Fibroblast of skin of abdomen (primary cell): ENCODE measurements at regions not wholly inside any gene's neighbourhood (a gene's known extent, or its start where the extent isn't known, plus 50 kb on each side); places are given as distances from the start of the nearest gene placed in this dataset.

ENCODE experiments used
- DNase-seq: peaks from one replicate; pipeline ENCODE4 v3.0.0-alpha.2; 2013

GRCh38 chr7:45359250-45359649 is 201.7 kb downstream of the RAMP3 start:
- DNase-seq, result no peak

DNA sequence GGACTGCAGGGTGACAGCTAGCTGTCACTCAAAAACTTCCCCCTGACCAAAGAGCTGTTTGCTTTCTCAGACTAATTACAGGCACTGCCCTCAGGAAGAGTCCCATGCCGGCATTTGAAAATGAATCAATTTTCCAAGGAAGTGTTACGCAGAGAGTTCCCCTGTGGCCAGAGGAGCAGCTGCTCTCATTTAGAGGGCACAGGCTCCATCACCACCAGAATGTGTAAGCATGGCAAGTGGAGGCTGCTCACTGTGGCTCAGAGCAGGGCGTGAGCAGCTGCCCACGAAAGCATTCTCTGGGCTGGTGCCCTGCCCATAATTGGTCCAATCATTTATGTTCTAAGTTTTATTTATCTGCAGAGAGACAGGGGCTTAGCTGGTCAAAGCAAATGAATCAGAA is 202.2 kb downstream of the RAMP3 start:
- DNase-seq, result no peak

DNA sequence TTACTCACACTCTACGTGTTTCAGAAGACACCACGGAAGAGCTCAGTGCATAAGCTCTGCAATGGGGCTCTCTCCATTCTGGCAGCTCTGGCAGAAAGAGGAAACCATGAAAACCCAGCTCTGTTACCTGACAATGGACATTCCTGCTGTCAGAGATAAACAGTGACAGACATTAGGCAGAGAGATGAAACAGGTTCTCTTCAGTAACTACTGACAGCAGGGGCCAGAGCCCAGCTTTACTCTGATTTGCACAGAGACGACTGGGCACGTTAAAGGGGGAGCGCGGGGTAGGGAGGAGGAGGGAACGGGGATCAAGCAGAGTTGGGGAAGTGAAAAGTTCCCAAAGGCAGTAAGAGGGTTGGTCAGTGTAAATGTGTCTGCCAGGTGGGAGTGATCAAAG is 206.1 kb downstream of the RAMP3 start:
- no peak for DNase-seq

DNA sequence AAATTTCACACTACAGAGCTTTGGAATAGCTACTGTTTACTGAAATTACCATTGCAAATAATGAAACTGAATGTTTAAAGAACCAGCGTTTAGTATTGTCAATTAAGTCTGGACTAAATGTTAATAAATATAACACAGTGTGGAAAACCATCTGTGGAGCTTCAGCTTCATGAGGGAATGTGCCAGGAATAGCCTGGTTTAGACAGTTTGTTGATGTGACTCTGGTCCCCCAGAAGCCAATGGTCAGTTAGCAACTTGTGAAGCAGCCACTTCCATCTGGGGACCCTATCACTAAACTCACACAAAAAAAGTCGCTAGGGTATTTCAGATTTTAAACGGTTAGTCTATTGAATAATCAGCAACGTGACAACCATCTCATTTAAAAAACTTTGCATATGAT is 207.8 kb downstream of the RAMP3 start:
- no peak for DNase-seq

DNA sequence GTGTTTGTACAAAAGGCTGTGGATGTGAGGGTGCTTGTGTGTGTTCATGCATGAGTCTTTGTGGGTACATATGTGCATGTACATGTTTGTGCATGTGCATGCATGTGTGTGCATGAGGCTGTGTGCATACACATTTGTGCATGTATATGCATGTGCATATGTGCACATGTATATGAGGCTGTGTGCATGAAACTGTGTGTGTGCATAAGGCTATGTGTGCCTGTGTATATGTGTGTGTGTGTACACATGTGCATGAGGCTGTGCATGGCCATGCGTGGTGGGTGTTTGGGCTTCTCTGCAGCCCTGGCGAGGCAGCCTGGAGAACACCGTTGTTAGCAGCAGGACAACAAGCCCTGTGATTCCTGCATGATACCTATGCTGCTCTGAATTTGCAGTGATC is 207.7 kb upstream of the ADCY1 start:
- no peak for DNase-seq

GRCh38 chr7:45367026-45367425 is 207.1 kb upstream of the ADCY1 start:
- no peak for DNase-seq

DNA sequence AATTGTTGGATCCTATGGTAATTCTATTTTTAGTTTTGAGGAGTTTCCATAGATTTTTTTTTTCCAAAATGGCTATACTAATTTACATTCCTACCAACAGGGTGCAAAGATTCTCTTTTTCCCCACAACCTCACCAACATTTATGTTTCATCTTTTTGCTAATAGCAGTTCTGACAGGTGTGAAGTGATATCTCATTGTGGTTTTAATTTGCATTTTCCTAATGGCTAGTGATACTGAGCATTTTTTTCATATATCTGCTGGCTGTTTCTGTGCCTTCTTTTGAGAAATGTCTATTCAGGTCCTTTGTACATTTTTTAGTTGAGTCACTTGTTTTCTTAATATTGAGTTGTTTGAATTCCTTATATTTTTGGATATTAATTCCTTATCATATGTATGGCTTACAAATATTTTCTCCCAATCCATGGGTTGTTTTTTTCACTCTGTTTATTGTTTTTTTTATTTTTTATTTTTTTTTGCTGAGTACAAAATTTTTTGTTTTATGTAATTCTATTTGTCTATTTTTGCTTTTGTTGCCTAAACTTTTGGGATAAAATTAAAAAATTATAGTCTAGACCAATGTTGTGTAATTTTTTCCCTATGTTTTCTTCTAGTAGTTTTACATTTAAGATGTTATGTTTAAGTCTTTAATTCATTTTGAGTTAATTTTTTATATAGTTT is 205.9 kb upstream of the ADCY1 start:
- no peak for DNase-seq

- peak; percentile 14 for DNase-seq
These were observed 189.7 kb upstream of the ADCY1 start for GRCh38 chr7:45384499-45384898.

GRCh38 chr7:45387837-45388236 is 186.3 kb upstream of the ADCY1 start:
- DNase-seq, result no peak

DNA sequence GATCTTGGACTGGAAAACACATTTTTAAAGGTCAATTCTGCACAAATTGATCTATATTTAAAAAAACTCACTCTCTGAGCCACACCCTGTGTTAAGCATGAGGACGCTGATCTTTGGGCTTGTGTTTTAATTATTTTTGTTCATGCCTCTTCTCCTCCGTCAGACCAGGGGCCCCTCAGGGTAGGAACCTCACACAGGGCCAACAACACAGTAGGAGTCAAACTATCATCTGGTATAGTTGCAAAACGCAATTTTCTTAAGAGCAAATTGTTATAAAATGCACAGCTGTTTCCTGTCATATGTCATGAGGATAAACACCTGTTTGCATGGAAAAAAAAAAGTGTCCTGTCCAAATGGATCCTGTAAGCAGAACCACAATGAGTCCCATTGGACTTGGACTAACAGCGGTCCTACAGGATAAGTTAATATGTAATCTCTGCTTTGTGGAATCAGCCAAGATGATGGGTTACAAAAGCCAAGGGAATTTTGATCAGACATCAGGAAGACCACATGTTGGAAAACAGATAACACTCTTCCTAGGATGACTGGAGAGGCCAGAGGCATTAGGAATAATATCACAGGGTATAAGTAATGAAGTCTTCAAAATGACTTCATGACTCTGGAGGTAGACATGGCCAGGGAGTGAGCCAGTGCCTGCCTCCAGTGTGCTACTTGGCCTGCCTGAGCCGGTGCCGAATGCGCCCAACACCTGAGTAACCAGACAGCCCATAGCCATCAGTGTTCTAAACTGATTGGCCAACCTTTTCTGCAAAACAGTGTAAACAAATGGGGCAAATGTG is 184.9 kb upstream of the ADCY1 start:
- no peak for DNase-seq

DNA sequence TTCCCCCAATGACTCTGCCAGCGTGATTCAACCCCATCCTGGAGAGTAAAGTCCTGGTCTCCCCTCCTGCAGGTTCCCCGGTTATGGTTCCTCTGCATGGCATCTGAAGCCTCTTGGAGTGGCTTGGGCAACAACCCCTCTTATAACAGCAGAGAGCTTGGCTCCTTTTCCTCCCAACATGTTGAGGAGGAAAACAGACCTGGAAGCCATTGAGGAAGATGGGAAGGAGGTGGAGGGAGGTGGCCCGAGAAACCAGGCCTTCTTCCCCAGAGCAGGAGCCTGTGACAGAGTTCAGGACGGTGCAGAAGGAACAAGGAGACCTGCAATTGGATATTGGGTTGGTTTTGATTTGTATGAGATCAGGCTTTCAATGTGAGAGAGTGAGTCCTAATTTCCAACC is 184.0 kb upstream of the ADCY1 start:
- DNase-seq, result no peak

- DNase-seq, result peak; percentile 4
These were observed 183.4 kb upstream of the ADCY1 start for GRCh38 chr7:45390731-45391130.

DNA sequence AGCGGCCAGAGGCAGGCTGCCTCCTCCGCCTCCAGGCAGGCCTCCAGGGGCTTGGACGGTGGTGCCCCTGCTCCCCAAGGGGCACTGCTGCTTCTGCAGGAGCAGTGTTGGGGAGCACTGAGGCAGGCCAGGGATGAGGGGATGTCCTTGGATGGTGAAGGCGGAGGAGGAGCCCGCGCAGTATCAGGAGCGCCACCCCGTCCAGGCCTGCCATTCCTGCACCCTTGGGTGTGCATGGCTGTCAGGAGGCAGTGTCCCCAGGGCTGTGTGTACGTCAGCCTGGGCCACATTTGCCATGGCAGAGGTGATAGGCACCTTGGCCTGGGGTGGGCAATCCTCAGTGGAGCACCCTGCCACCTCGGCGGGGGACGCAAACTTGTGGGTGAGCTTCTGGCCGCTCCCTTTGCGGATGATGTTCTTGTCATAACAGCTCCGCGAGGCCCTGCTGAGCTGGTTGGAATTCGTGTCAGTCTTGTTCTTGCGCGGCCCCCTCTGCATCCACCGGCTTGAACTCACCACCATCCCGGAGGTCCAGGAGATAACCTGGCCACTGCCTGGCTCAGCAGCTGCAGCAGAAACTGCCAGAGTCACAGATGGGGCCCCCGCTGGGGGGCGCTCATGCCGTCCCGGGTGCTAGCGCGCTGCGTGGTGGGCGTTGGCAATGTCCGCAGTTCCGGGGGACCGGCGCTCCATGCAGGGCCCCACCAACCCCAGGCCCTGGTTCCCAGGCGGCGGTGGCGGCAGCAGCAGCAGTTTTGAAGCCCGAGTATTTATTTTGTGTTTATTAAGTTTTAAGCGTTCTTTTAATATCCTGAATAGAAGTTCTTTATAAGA is 182.3 kb upstream of the ADCY1 start:
- no peak for DNase-seq

- DNase-seq, result no peak
These were observed 180.0 kb upstream of the ADCY1 start for GRCh38 chr7:45394117-45394708.

- no peak for DNase-seq
These were observed 175.1 kb upstream of the ADCY1 start for GRCh38 chr7:45399069-45399468.

GRCh38 chr7:45400680-45401079 is 173.5 kb upstream of the ADCY1 start:
- DNase-seq, result no peak

DNA sequence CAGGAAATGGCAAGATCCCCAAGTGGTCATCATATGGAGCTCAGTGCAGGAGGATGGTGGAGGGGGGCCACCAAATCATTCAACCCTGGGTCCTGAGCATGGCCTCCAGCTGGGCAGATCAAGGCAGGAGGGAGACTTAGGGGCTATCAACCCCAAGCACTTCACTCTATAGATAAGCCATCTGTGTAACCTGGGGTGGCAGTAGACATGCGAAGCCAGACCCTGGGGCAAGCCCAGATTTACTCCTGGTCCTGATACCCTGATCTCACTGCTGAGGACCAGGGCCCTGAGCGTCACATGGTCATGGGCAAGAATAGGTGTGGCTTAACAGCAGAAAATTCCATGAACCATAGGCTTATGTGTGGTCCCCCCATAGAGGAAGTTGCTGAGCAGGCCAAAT is 173.0 kb upstream of the ADCY1 start:
- no peak for DNase-seq

GRCh38 chr7:45401851-45402250 is 172.3 kb upstream of the ADCY1 start:
- DNase-seq, result no peak

DNA sequence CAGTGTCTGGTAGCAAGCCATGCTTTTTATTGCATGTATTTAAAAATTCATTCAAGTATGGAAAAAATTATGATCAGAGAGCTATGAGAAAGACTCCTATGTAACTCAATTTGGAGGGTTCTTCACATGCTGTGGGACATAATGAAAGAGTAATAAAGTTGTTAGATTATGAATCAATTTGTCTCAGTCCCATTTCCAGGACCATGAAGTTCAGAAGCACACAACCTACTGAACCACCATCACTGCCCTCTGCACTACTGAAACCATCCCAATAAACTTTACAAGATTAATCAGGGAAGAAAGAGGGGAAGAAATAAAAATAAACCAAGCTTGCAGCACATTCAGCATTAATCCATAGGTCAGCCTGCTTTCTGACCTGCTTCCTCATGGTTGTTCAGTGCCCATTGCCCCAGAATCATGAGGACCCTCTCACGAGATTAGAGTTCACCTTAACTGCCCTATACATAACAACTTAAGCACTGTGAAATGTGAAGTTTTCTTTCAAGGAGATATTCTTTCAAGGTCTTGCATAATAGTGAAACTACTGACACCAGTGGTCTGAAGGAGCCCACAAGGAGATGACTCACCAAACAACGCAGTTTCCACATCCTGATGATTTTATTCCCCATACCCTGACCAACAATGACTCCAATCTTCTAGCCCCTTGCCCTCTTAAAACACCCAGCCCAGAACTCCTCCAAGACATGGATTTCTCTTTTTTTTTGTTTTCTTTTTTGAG is 171.5 kb upstream of the ADCY1 start:
- DNase-seq, result peak; percentile 85

DNA sequence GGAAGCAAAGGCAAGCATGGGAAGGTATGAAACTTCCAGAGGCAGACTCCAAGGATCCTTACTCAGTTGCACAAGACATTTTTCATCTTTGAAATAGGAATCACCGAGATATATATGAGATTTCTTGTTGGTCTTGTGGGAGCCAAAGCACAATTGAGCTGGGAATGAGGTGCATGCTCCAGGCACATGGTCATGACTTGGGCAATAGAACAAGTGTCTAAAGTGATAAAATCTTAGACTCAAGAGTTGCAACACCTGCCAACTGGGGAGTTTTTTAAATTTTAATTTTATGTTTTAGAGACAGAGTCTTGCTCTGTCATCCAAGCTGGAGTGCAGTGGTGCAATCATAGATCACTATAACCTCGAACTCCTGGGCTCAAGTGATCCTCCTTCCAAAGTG is 169.5 kb upstream of the ADCY1 start:
- no peak for DNase-seq

DNA sequence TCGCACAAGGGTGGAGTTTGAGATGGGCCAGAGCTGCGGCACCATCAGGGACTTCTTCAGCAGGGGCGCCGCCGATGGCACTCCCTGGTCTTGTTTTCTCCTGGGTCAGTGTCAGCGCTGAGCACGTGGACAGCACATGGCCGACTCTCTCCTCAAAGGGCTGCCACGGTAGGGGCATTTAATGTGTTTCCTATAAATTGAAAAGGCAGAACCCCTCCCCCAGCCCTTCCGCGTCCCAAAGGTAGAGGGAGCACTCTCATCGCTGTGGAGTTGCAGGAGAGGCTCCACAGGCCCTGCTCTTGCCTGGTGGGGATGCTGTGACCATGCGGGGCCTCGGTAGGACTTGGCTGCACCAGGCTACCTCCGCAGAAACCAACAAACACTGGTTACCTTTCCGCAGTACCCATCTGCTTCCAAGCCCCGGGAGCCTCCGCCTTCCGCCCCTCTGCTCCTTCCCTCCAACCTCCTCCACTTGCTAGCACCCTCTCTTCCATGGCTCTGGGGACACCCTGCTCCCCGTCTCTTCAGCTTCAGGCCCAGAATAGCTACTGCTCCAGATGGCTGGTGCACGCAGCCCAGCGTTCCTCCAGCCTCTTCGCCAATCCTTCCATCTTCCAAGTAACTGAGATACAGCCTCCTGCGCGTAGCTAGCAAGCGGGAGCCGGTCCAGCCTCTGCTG is 166.3 kb upstream of the ADCY1 start:
- no peak for DNase-seq

DNA sequence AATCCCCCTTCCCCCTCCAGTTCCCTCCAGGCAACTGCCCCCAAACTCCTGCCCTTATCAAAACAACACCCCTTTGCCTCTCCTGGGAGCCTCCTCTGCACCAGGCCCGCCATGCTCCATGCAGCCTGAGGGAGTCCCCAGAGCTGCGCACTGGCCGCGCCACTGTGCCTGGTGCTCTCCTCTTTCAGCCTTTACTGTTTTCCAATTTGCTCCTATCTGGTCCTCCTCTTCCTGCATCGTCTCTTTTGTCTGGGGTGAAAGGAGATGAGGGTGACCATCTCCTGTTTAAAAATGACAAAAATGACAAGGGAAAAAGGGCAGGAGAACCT is 165.8 kb upstream of the ADCY1 start:
- DNase-seq, result no peak
